Activated T-cell treated with anti-CD3 and anti-CD28 coated beads, Interleukin-2, amount 50 U/mL, for 72 hours (primary cell): ENCODE measurements at regions not wholly inside any gene's neighbourhood (a gene's known extent, or its start where the extent isn't known, plus 50 kb on each side); places are given as distances from the start of the nearest gene placed in this dataset.
"Not testable (repeated sequence)": the region's sequence is repeated elsewhere in the genome, so short reads cannot be mapped to it uniquely, and the experiment has no call there.

Experiments
- ATAC-seq, 2 donors: fragments of 150-1000 bp; cut with Tn5 transposase; replicated peaks in 1 of 2; 2 replicates each; pipeline ENCODE4 v1.10.0; 2021; ENCODE audit warnings: moderate library complexity in 2 of 2, mild to moderate bottlenecking in 1 of 2
- DNase-seq, 2 donors: peaks; one replicate each; pipeline ENCODE4 v3.0.0; 2021 to 2022; ENCODE audit warnings: mixed read lengths in 1 of 2
- H3K27ac Mint-ChIP-seq: one replicate; pipeline ENCODE4 v1.8.0; 2022; ENCODE audit warnings: mild to moderate bottlenecking, moderate library complexity, mixed read lengths
- H3K27me3 Mint-ChIP-seq: one replicate; pipeline ENCODE4 v1.8.0; 2022; ENCODE audit warnings: low read depth, mixed read lengths
- H3K36me3 Mint-ChIP-seq, 2 donors: one replicate each; pipeline ENCODE4 v1.8.0; 2022; ENCODE audit warnings: mixed read lengths in 2 of 2, mild to moderate bottlenecking in 1 of 2; ENCODE audit not compliant: insufficient read depth in 2 of 2
- H3K4me1 Mint-ChIP-seq: one replicate; pipeline ENCODE4 v1.8.0; 2022; ENCODE audit warnings: low read depth, mixed read lengths
- H3K4me3 Mint-ChIP-seq, 2 donors: one replicate each; pipeline ENCODE4 v1.8.0; 2022; ENCODE audit warnings: mild to moderate bottlenecking in 2 of 2, mixed read lengths in 2 of 2, moderate library complexity in 2 of 2
- H3K9me3 Mint-ChIP-seq, 2 donors: one replicate each; pipeline ENCODE4 v1.8.0; 2022; ENCODE audit warnings: mixed read lengths in 2 of 2

- H3K27ac Mint-ChIP-seq, result no peak overlapping the region
- ATAC-seq, result no peak
- no peaks in the 10 kb centered on the region for H3K27me3 Mint-ChIP-seq
- no peak overlapping the region for H3K4me3 Mint-ChIP-seq
- no peaks in the 10 kb centered on the region for H3K4me1 Mint-ChIP-seq
- DNase-seq, result no peak
- no peaks in the 10 kb centered on the region for H3K36me3 Mint-ChIP-seq
- peaks cover 1 to 4% of the 10 kb centered on the region in 2 donors for H3K9me3 Mint-ChIP-seq
These were observed 454.1 kb upstream of the MDGA2 start for GRCh38 chr14:48129472-48129871.

- H3K27ac Mint-ChIP-seq, result no peak overlapping the region
- DNase-seq, result no peak
- no peaks in the 10 kb centered on the region for H3K4me1 Mint-ChIP-seq
- H3K9me3 Mint-ChIP-seq, result peaks cover 1 to 4% of the 10 kb centered on the region in 2 donors
- no peak for ATAC-seq
- no peaks in the 10 kb centered on the region for H3K27me3 Mint-ChIP-seq
- no peak overlapping the region for H3K4me3 Mint-ChIP-seq
- H3K36me3 Mint-ChIP-seq, result no peaks in the 10 kb centered on the region
These were observed 452.3 kb upstream of the MDGA2 start for GRCh38 chr14:48127674-48128073.

- Mint-ChIP-seq H3K36me3 (no peaks in the 10 kb centered on the region), H3K9me3 (peaks cover 1 to 2% of the 10 kb centered on the region in 2 donors), H3K27ac (no peak overlapping the region), H3K4me1 (no peaks in the 10 kb centered on the region), H3K4me3 (no peak overlapping the region), H3K27me3 (no peaks in the 10 kb centered on the region)
- DNase-seq (no peak), ATAC-seq (no peak)
These were observed 450.2 kb upstream of the MDGA2 start for GRCh38 chr14:48125654-48126053.

- no peak overlapping the region for H3K27ac Mint-ChIP-seq
- H3K4me3 Mint-ChIP-seq, result no peak overlapping the region
- no peaks in the 10 kb centered on the region for H3K36me3 Mint-ChIP-seq
- peaks cover 4 to 10% of the 10 kb centered on the region in 2 donors for H3K9me3 Mint-ChIP-seq
- H3K27me3 Mint-ChIP-seq, result no peaks in the 10 kb centered on the region
- DNase-seq (no peak), ATAC-seq (no peak)
- H3K4me1 Mint-ChIP-seq, result no peaks in the 10 kb centered on the region
These were observed 438.3 kb upstream of the MDGA2 start for GRCh38 chr14:48113713-48114112.

- peaks cover 4 to 10% of the 10 kb centered on the region in 2 donors for H3K9me3 Mint-ChIP-seq
- DNase-seq, result no peak
- H3K4me3 Mint-ChIP-seq, result no peak overlapping the region
- H3K36me3 Mint-ChIP-seq, result no peaks in the 10 kb centered on the region
- no peaks in the 10 kb centered on the region for H3K4me1 Mint-ChIP-seq
- H3K27ac Mint-ChIP-seq, result no peak overlapping the region
- no peaks in the 10 kb centered on the region for H3K27me3 Mint-ChIP-seq
- no peak for ATAC-seq
These were observed 435.7 kb upstream of the MDGA2 start for GRCh38 chr14:48111151-48111550.

GRCh38 chr14:48107646-48108045, 432.2 kb upstream of the MDGA2 start:
- no peaks in the 10 kb centered on the region for H3K4me1 Mint-ChIP-seq
- ATAC-seq (no peak), DNase-seq (no peak)
- H3K27ac Mint-ChIP-seq, result no peak overlapping the region
- no peak overlapping the region for H3K4me3 Mint-ChIP-seq
- H3K9me3 Mint-ChIP-seq, result peaks cover 14% of the 10 kb centered on the region in 2 donors
- no peaks in the 10 kb centered on the region for H3K36me3 Mint-ChIP-seq
- H3K27me3 Mint-ChIP-seq, result no peaks in the 10 kb centered on the region

- no peaks in the 10 kb centered on the region for H3K4me1 Mint-ChIP-seq
- peaks cover 0 to 3% of the 10 kb centered on the region in 2 donors for H3K36me3 Mint-ChIP-seq
- no peak overlapping the region for H3K4me3 Mint-ChIP-seq
- H3K9me3 Mint-ChIP-seq, result peaks cover 7 to 11% of the 10 kb centered on the region in 2 donors
- no peak for DNase-seq
- H3K27me3 Mint-ChIP-seq, result no peaks in the 10 kb centered on the region
- H3K27ac Mint-ChIP-seq, result no peak overlapping the region
- ATAC-seq, result no peak
These were observed 421.5 kb upstream of the MDGA2 start for GRCh38 chr14:48096897-48097296.

GRCh38 chr14:48086516-48086915, 411.1 kb upstream of the MDGA2 start:
- no peak overlapping the region for H3K27ac Mint-ChIP-seq
- no peak for DNase-seq
- H3K4me3 Mint-ChIP-seq, result no peak overlapping the region
- H3K36me3 Mint-ChIP-seq, result no peaks in the 10 kb centered on the region
- peaks cover 15 to 17% of the 10 kb centered on the region in 2 donors for H3K9me3 Mint-ChIP-seq
- ATAC-seq, result no peak
- no peaks in the 10 kb centered on the region for H3K27me3 Mint-ChIP-seq
- no peaks in the 10 kb centered on the region for H3K4me1 Mint-ChIP-seq

- H3K9me3 Mint-ChIP-seq, result peaks cover 11 to 16% of the 10 kb centered on the region in 2 donors
- ATAC-seq (no peak), DNase-seq (no peak)
- H3K27me3 Mint-ChIP-seq, result no peaks in the 10 kb centered on the region
- H3K4me1 Mint-ChIP-seq, result no peaks in the 10 kb centered on the region
- H3K36me3 Mint-ChIP-seq, result no peaks in the 10 kb centered on the region
- no peak overlapping the region for H3K4me3 Mint-ChIP-seq
- H3K27ac Mint-ChIP-seq, result no peak overlapping the region
These were observed 400.1 kb upstream of the MDGA2 start for GRCh38 chr14:48075487-48075886.

GRCh38 chr14:48052973-48053372, 377.6 kb upstream of the MDGA2 start:
- Mint-ChIP-seq H3K4me1 (no peaks in the 10 kb centered on the region), H3K27me3 (no peaks in the 10 kb centered on the region), H3K9me3 (peaks cover 2 to 4% of the 10 kb centered on the region in 2 donors), H3K27ac (no peak overlapping the region), H3K4me3 (no peak overlapping the region), H3K36me3 (no peaks in the 10 kb centered on the region)
- ATAC-seq (no peak), DNase-seq (no peak)

GRCh38 chr14:48035836-48036235, 360.4 kb upstream of the MDGA2 start:
- Mint-ChIP-seq H3K27ac (no peak overlapping the region), H3K9me3 (peaks cover 25 to 27% of the 10 kb centered on the region in 2 donors), H3K27me3 (no peaks in the 10 kb centered on the region), H3K4me1 (no peaks in the 10 kb centered on the region), H3K36me3 (peaks cover 0 to 10% of the 10 kb centered on the region in 2 donors), H3K4me3 (no peak overlapping the region)
- DNase-seq (no peak), ATAC-seq (no peak)

- Mint-ChIP-seq H3K9me3 (peaks cover 1 to 5% of the 10 kb centered on the region in 2 donors), H3K27me3 (no peaks in the 10 kb centered on the region), H3K36me3 (no peaks in the 10 kb centered on the region), H3K4me1 (no peaks in the 10 kb centered on the region), H3K27ac (peak overlapping the region; percentile 13), H3K4me3 (no peak overlapping the region)
- DNase-seq (no peak), ATAC-seq (no peak)
These were observed 351.7 kb upstream of the MDGA2 start for GRCh38 chr14:48027115-48027514.

- Mint-ChIP-seq H3K9me3 (peaks cover 0 to 2% of the 10 kb centered on the region in 2 donors), H3K4me3 (no peak overlapping the region), H3K4me1 (no peaks in the 10 kb centered on the region), H3K36me3 (no peaks in the 10 kb centered on the region), H3K27ac (no peak overlapping the region), H3K27me3 (no peaks in the 10 kb centered on the region)
- ATAC-seq (no peak), DNase-seq (no peak)
These were observed 348.5 kb upstream of the MDGA2 start for GRCh38 chr14:48023881-48024280.

GRCh38 chr14:48011484-48011883, 336.1 kb upstream of the MDGA2 start:
- not testable (repeated sequence) for H3K4me1 Mint-ChIP-seq, H3K36me3 Mint-ChIP-seq, H3K27ac Mint-ChIP-seq

More at GRCh38 chr14:48011484-48011883, 336.1 kb upstream of the MDGA2 start:
- DNase-seq, H3K27me3 Mint-ChIP-seq, ATAC-seq, H3K4me3 Mint-ChIP-seq, H3K9me3 Mint-ChIP-seq: not testable (repeated sequence)
